GM19043 (cell line): ENCODE measurements at regions not wholly inside any gene's neighbourhood (a gene's known extent, or its start where the extent isn't known, plus 50 kb on each side); places are given as distances from the start of the nearest gene placed in this dataset.

Experiments
- ATAC-seq: cut with Tn5 transposase; IDR thresholded peaks from one replicate; pipeline ENCODE4 v1.9.1; 2021; ENCODE audit warnings: low read depth; ENCODE audit not compliant: unreplicated experiment

GRCh38 chr4:35520059-35520458, 724.3 kb downstream of the ARAP2 start:
- no peak for ATAC-seq

GRCh38 chr4:35521682-35522081, 722.6 kb downstream of the ARAP2 start:
- no peak for ATAC-seq

GRCh38 chr4:35525192-35525978, 718.9 kb downstream of the ARAP2 start:
- ATAC-seq = no peak

GRCh38 chr4:35526456-35526855, 717.9 kb downstream of the ARAP2 start:
- ATAC-seq = no peak

- ATAC-seq = no peak
These were observed 709.4 kb downstream of the ARAP2 start for GRCh38 chr4:35534962-35535361.

GRCh38 chr4:35538807-35539206, 705.5 kb downstream of the ARAP2 start:
- ATAC-seq = no peak

- ATAC-seq = no peak
These were observed 704.8 kb downstream of the ARAP2 start for GRCh38 chr4:35539404-35540055.

GRCh38 chr4:35541146-35541887, 703.0 kb downstream of the ARAP2 start:
- no peak for ATAC-seq

GRCh38 chr4:35541888-35542213, 702.5 kb downstream of the ARAP2 start:
- ATAC-seq = no peak

- ATAC-seq = no peak
These were observed 695.4 kb downstream of the ARAP2 start for GRCh38 chr4:35548921-35549320.

- no peak for ATAC-seq
These were observed 687.9 kb downstream of the ARAP2 start for GRCh38 chr4:35556387-35556786.

- ATAC-seq = no peak
These were observed 684.6 kb downstream of the ARAP2 start for GRCh38 chr4:35559559-35560365.

GRCh38 chr4:35562861-35563260, 681.5 kb downstream of the ARAP2 start:
- ATAC-seq = no peak

- ATAC-seq = no peak
These were observed 678.7 kb downstream of the ARAP2 start for GRCh38 chr4:35565640-35566039.

- no peak for ATAC-seq
These were observed 653.3 kb downstream of the ARAP2 start for GRCh38 chr4:35591035-35591434.

GRCh38 chr4:35604252-35604651, 640.1 kb downstream of the ARAP2 start:
- no peak for ATAC-seq

GRCh38 chr4:35604724-35605123, 639.6 kb downstream of the ARAP2 start:
- ATAC-seq = no peak

- no peak for ATAC-seq
These were observed 636.1 kb downstream of the ARAP2 start for GRCh38 chr4:35608205-35608604.

- no peak for ATAC-seq
These were observed 630.2 kb downstream of the ARAP2 start for GRCh38 chr4:35614120-35614519.

GRCh38 chr4:35639929-35640328, 604.4 kb downstream of the ARAP2 start:
- no peak for ATAC-seq

GRCh38 chr4:35643661-35644060, 600.7 kb downstream of the ARAP2 start:
- ATAC-seq = no peak
